ENCODE measurements at regions not wholly inside any gene's neighbourhood (a gene's known extent, or its start where the extent isn't known, plus 50 kb on each side); places are given as distances from the start of the nearest gene placed in this dataset.

GRCh38 chr20:56805313-56805712 lies 176.2 kb downstream of the TFAP2C start:
- no peak for DNase-seq

GRCh38 chr20:56805966-56806365 lies 176.9 kb downstream of the TFAP2C start:
- no peak for DNase-seq

GRCh38 chr20:56806952-56807517 lies 177.9 kb downstream of the TFAP2C start:
- no peak for DNase-seq

- DNase-seq = no peak
Measured at GRCh38 chr20:56808117-56808725, 179.1 kb downstream of the TFAP2C start.

- no peak for DNase-seq
Measured at GRCh38 chr20:56808732-56809131, 179.6 kb downstream of the TFAP2C start.

- DNase-seq = no peak
Measured at GRCh38 chr20:56809668-56810067, 180.6 kb downstream of the TFAP2C start.

GRCh38 chr20:56810141-56810540 lies 181.0 kb downstream of the TFAP2C start:
- no peak for DNase-seq

- DNase-seq = no peak
Measured at GRCh38 chr20:56815796-56816195, 186.7 kb downstream of the TFAP2C start.

- no peak for DNase-seq
Measured at GRCh38 chr20:56816349-56816748, 187.2 kb downstream of the TFAP2C start.

- no peak for DNase-seq
Measured at GRCh38 chr20:56817780-56818675, 188.9 kb downstream of the TFAP2C start.

GRCh38 chr20:56820984-56821383 lies 191.9 kb downstream of the TFAP2C start:
- DNase-seq = no peak

GRCh38 chr20:56826306-56826704 lies 197.2 kb downstream of the TFAP2C start:
- no peak for DNase-seq

- no peak for DNase-seq
Measured at GRCh38 chr20:56826705-56827665, 197.9 kb downstream of the TFAP2C start.

GRCh38 chr20:56827763-56828162 lies 198.7 kb downstream of the TFAP2C start:
- no peak for DNase-seq

- no peak for DNase-seq
Measured at GRCh38 chr20:56828402-56828801, 199.3 kb downstream of the TFAP2C start.

- DNase-seq = no peak
Measured at GRCh38 chr20:56829788-56830385, 200.8 kb downstream of the TFAP2C start.

GRCh38 chr20:56831795-56832194 lies 202.7 kb downstream of the TFAP2C start:
- DNase-seq = no peak

- no peak for DNase-seq
Measured at GRCh38 chr20:56833427-56833826, 204.3 kb downstream of the TFAP2C start.

- no peak for DNase-seq
Measured at GRCh38 chr20:56835829-56836550, 206.9 kb downstream of the TFAP2C start.

- no peak for DNase-seq
Measured at GRCh38 chr20:56839222-56839621, 210.1 kb downstream of the TFAP2C start.

GRCh38 chr20:56839786-56840185 lies 210.7 kb downstream of the TFAP2C start:
- DNase-seq = no peak
